PC-9 (cell line): ENCODE measurements at regions not wholly inside any gene's neighbourhood (a gene's known extent, or its start where the extent isn't known, plus 50 kb on each side); places are given as distances from the start of the nearest gene placed in this dataset.

ENCODE experiments used
- BruUV-seq: library from RNA; stranded (reverse); fragments of 400-500 nt; replicated peaks from 2 replicates; lab custom pipeline; 2021; lab: Mats Ljungman, UMichigan
- CTCF ChIA-PET: fragments of 300-600 bp; sonication (Branson Sonifier 250); formaldehyde crosslinking; loops from one replicate; lab custom pipeline; 2022; ENCODE audit warnings: antibody characterized with exemption; lab: Charles Lee
- POLR2A ChIA-PET: fragments of 300-600 bp; sonication (Branson Sonifier 250); formaldehyde crosslinking; loops from one replicate; lab custom pipeline; 2022; ENCODE audit warnings: antibody characterized with exemption; ENCODE audit not compliant: unreplicated experiment; lab: Charles Lee
- DNase-seq, 2 experiments: peaks; one replicate each; pipeline versions ENCODE4 v3.0.0 to v3.0.0-alpha.2; 2015 to 2022; ENCODE audit warnings: mixed read lengths in 1 of 2
- H2AFZ ChIP-seq: fragments of 200-600 bp; sonication (generic); 2 replicates; pipeline ENCODE4 v1.8.1; 2017; ENCODE audit warnings: antibody characterized with exemption
- H3F3A ChIP-seq: fragments of 200-600 bp; sonication (generic); 2 replicates; pipeline ENCODE4 v1.8.1; 2017; ENCODE audit warnings: antibody characterized with exemption, mild to moderate bottlenecking, low read depth; ENCODE audit not compliant: insufficient read depth
- H3K27ac ChIP-seq: fragments of 200-600 bp; sonication (generic); 2 replicates; pipeline ENCODE4 v1.6.1; 2016; ENCODE audit warnings: mixed run types
- H3K27me3 ChIP-seq: fragments of 200-600 bp; sonication (generic); 2 replicates; pipeline ENCODE4 v1.6.1; 2016; ENCODE audit warnings: low read depth, mixed run types; ENCODE audit not compliant: insufficient read depth
- H3K36me3 ChIP-seq: fragments of 200-600 bp; sonication (generic); 2 replicates; pipeline ENCODE4 v1.6.1; 2016; ENCODE audit warnings: low read depth, mixed run types
- H3K4me1 ChIP-seq: fragments of 200-600 bp; sonication (generic); replicated peaks from 2 replicates; pipeline ENCODE4 v1.6.1; 2016; ENCODE audit warnings: mixed run types; ENCODE audit not compliant: insufficient read depth
- H3K4me2 ChIP-seq: fragments of 200-600 bp; sonication (generic); 2 replicates; pipeline ENCODE4 v1.6.1; 2017; ENCODE audit warnings: mixed run types
- H3K4me3 ChIP-seq: fragments of 200-600 bp; sonication (generic); 2 replicates; pipeline ENCODE4 v1.6.1; 2016; ENCODE audit warnings: mixed run types
- H3K79me2 ChIP-seq: fragments of 200-600 bp; sonication (generic); 2 replicates; pipeline ENCODE4 v1.6.1; 2017; ENCODE audit warnings: low read depth, mixed run types
- H3K9me2 ChIP-seq: fragments of 200-600 bp; sonication (generic); 2 replicates; pipeline ENCODE4 v1.8.1; 2017; ENCODE audit warnings: mild to moderate bottlenecking; ENCODE audit not compliant: insufficient read depth
- H3K9me3 ChIP-seq: fragments of 200-600 bp; sonication (generic); 2 replicates; pipeline ENCODE4 v1.8.1; 2016; ENCODE audit warnings: low read depth; ENCODE audit not compliant: insufficient read depth
- H4K20me1 ChIP-seq: fragments of 200-600 bp; sonication (generic); 2 replicates; pipeline ENCODE4 v1.8.1; 2017; ENCODE audit not compliant: insufficient read depth
- CTCF ChIP-seq: fragments of 200-600 bp; sonication (generic); conservative IDR thresholded peaks from 2 replicates; pipeline ENCODE4 v1.6.1; 2017; ENCODE audit warnings: mixed run types, antibody characterized with exemption, mild to moderate bottlenecking, moderate library complexity
- EZH2 ChIP-seq: fragments of 200-600 bp; sonication (generic); IDR thresholded peaks from 2 replicates; pipeline ENCODE4 v1.8.0; 2017; ENCODE audit warnings: antibody characterized with exemption, low read depth
- intact Hi-C: fragments of 100-400 bp; cut with micrococcal nuclease; formaldehyde crosslinking; loops from one replicate; pipeline ENCODE4 v1.10.0; 2022; ENCODE audit not compliant: unreplicated experiment

GRCh38 chr16:87061243-87061920 is 255.8 kb downstream of the C16orf95 start:
- H3K27ac ChIP-seq = no peak overlapping the region
- H3K9me2 ChIP-seq = no peaks in the 10 kb centered on the region
- no peaks in the 10 kb centered on the region for H3K36me3 ChIP-seq
- H3K27me3 ChIP-seq = peaks cover 83% of the 10 kb centered on the region
- H2AFZ ChIP-seq = no peak overlapping the region
- TF ChIP-seq CTCF (no peak), EZH2 (no peak)
- no peak for DNase-seq
- no peaks in the 10 kb centered on the region for H3K4me1 ChIP-seq
- H3K4me3 ChIP-seq = no peak overlapping the region
- H3K4me2 ChIP-seq = no peak overlapping the region
- no peaks in the 10 kb centered on the region for H4K20me1 ChIP-seq
- no peaks in the 10 kb centered on the region for H3K9me3 ChIP-seq
- intact Hi-C loops = loop anchor here (5.0 kb wide), 1 partner anchor 216 kb away; no protein-coding TSS in a partner anchor
- CTCF ChIA-PET = no interaction called here
- POLR2A ChIA-PET = no interaction called here
- BruUV-seq = no TSS peak
- no peaks in the 10 kb centered on the region for H3K79me2 ChIP-seq
- H3F3A ChIP-seq = no peaks in the 10 kb centered on the region

GRCh38 chr16:87062569-87063442 is 254.4 kb downstream of the C16orf95 start:
- ChIA-PET POLR2A (interaction anchor here (0.6 to 0.7 kb wide), 2 partner anchors 254 to 964 kb away, joined by 3 to 5 read pairs; partner anchors contain the start of gene C16orf95), CTCF (interaction anchor here (0.6 kb wide), 4 partner anchors 363 to 498 kb away, joined by 3 to 5 read pairs (median 4); no protein-coding TSS in a partner anchor)
- no peak overlapping the region for H3K27ac ChIP-seq
- BruUV-seq = no TSS peak
- no peaks in the 10 kb centered on the region for H4K20me1 ChIP-seq
- TF ChIP-seq CTCF = peak; percentile 88
- no peak for TF ChIP-seq EZH2
- no peaks in the 10 kb centered on the region for H3K4me1 ChIP-seq
- no peaks in the 10 kb centered on the region for H3K9me2 ChIP-seq
- peak in 1 of 2 experiments; percentile 33 for DNase-seq
- intact Hi-C loops = loop anchor here (5.0 kb wide), 1 partner anchor 214 kb away; no protein-coding TSS in a partner anchor
- H3K79me2 ChIP-seq = no peaks in the 10 kb centered on the region
- no peak overlapping the region for H2AFZ ChIP-seq
- no peak overlapping the region for H3K4me3 ChIP-seq
- peak overlapping the region; percentile 30 for H3K4me2 ChIP-seq
- no peaks in the 10 kb centered on the region for H3K9me3 ChIP-seq
- no peaks in the 10 kb centered on the region for H3K36me3 ChIP-seq
- H3F3A ChIP-seq = no peaks in the 10 kb centered on the region
- peaks cover 83% of the 10 kb centered on the region for H3K27me3 ChIP-seq

GRCh38 chr16:87063543-87063942 is 253.6 kb downstream of the C16orf95 start:
- Histone ChIP-seq H3K79me2 (no peaks in the 10 kb centered on the region), H3F3A (no peaks in the 10 kb centered on the region), H3K27ac (no peak overlapping the region), H3K9me2 (no peaks in the 10 kb centered on the region), H2AFZ (no peak overlapping the region), H3K4me1 (no peaks in the 10 kb centered on the region), H3K9me3 (no peaks in the 10 kb centered on the region), H3K4me2 (no peak overlapping the region), H3K27me3 (peaks cover 83% of the 10 kb centered on the region), H3K4me3 (no peak overlapping the region), H4K20me1 (no peaks in the 10 kb centered on the region), H3K36me3 (no peaks in the 10 kb centered on the region)
- BruUV-seq = no TSS peak
- CTCF ChIA-PET = no interaction called here
- DNase-seq = no peak
- intact Hi-C loops = loop anchor here (5.0 kb wide), 1 partner anchor 214 kb away; no protein-coding TSS in a partner anchor
- no peak for TF ChIP-seq CTCF
- no peak for TF ChIP-seq EZH2
- POLR2A ChIA-PET = no interaction called here
